Mucosa of descending colon (tissue), 3 donors: ENCODE measurements at regions not wholly inside any gene's neighbourhood (a gene's known extent, or its start where the extent isn't known, plus 50 kb on each side); places are given as distances from the start of the nearest gene placed in this dataset.

ENCODE experiments used
- ATAC-seq: fragments of 200-7000 bp; cut with Tn5 transposase; one replicate; pipeline ENCODE4 v1.9.1; 2020; ENCODE audit warnings: mild to moderate bottlenecking, moderate library complexity
- DNase-seq, 3 donors: peaks; one replicate each; pipeline ENCODE4 v3.0.0-alpha.2; 2020
- H3K36me3 ChIP-seq: fragments of 200-600 bp; one replicate; pipeline ENCODE4 v1.8.0; 2021; ENCODE audit warnings: low read depth, mild to moderate bottlenecking
- H3K4me1 ChIP-seq: fragments of 200-600 bp; one replicate; pipeline ENCODE4 v1.8.0; 2021; ENCODE audit warnings: low read depth, mild to moderate bottlenecking
- H3K4me3 ChIP-seq: fragments of 200-600 bp; one replicate; pipeline ENCODE4 v1.8.0; 2021; ENCODE audit warnings: mild to moderate bottlenecking
- H3K9me3 ChIP-seq: fragments of 200-600 bp; one replicate; pipeline ENCODE4 v1.8.0; 2021; ENCODE audit warnings: mild to moderate bottlenecking
- intact Hi-C, 2 donors: fragments of 100-400 bp; cut with DNase I in 1 of 2; cut with micrococcal nuclease in 1 of 2; formaldehyde crosslinking; loops; one replicate each; pipeline versions ENCODE4 v1.11.0 to v1.11.1; 2022; cut with DNase I, micrococcal nuclease
- TF ChIP-seq, protein P1 (sequence below): fragments of 200-600 bp; IDR thresholded peaks from one replicate; pipeline ENCODE4 v1.8.0; 2022; ENCODE audit warnings: antibody characterized with exemption, mild to moderate bottlenecking
- donor health status: DM: no; HTN: no; CAD: no; lungs with moderate emphysema.
- donor health status: DM: no; HTN: no; CAD: no.
- donor health status: DM: no; HTN: yes; CAD: no.

DNA sequence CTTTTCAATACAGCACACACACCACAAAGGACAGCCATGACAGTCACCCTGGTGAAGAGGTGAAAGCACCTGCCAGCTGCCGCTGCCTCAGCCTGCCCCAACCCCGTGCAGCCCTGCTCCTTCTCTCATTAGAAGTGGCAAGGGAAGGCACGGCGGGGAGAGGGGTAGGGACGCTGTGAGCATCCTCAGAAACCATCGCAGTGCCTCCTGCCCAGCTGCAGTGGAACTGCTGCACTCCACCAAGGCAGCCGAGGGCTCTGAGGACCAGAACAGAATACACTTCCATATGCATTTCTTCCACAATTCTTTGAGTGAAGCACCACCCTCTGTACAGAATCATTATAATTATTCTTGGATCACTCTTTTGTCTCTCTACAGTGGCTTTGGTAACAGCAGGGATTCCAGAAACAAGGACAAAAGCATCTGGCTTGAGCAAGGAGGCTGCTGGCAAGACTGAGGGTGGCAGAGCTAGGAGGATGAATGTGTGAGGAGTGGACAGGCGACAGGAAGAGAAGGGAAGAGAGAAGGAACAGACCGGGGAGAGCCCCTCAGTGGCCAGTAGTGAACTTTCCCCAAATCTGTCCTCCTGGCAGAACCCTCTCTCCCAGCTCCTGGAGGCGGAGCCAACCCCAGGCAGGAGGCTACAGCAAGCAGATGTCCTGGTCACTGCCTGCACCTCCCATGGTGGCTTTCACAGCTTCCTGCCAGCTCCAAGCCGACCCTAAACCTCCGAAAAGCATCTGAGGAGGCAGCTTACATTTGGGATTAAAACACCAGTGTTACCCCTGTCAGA, 73.2 kb downstream of the MTNR1A start:
- no peaks in the 10 kb centered on the region for H3K4me1 ChIP-seq
- intact Hi-C loops = no loop called here
- H3K4me3 ChIP-seq = no peak overlapping the region
- ATAC-seq = no peak
- DNase-seq = no peak
- TF ChIP-seq, protein P1, sequence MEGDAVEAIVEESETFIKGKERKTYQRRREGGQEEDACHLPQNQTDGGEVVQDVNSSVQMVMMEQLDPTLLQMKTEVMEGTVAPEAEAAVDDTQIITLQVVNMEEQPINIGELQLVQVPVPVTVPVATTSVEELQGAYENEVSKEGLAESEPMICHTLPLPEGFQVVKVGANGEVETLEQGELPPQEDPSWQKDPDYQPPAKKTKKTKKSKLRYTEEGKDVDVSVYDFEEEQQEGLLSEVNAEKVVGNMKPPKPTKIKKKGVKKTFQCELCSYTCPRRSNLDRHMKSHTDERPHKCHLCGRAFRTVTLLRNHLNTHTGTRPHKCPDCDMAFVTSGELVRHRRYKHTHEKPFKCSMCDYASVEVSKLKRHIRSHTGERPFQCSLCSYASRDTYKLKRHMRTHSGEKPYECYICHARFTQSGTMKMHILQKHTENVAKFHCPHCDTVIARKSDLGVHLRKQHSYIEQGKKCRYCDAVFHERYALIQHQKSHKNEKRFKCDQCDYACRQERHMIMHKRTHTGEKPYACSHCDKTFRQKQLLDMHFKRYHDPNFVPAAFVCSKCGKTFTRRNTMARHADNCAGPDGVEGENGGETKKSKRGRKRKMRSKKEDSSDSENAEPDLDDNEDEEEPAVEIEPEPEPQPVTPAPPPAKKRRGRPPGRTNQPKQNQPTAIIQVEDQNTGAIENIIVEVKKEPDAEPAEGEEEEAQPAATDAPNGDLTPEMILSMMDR = no peak
- no peaks in the 10 kb centered on the region for H3K9me3 ChIP-seq
- no peaks in the 10 kb centered on the region for H3K36me3 ChIP-seq

- peaks cover 2% of the 10 kb centered on the region for H3K4me1 ChIP-seq
- TF ChIP-seq, protein P1 = no peak
- H3K9me3 ChIP-seq = no peaks in the 10 kb centered on the region
- no peak for DNase-seq
- intact Hi-C loops = no loop called here
- no peak for ATAC-seq
- no peak overlapping the region for H3K4me3 ChIP-seq
- H3K36me3 ChIP-seq = no peaks in the 10 kb centered on the region
Measured at GRCh38 chr4:186475202-186475601, 80.2 kb downstream of the MTNR1A start.

DNA sequence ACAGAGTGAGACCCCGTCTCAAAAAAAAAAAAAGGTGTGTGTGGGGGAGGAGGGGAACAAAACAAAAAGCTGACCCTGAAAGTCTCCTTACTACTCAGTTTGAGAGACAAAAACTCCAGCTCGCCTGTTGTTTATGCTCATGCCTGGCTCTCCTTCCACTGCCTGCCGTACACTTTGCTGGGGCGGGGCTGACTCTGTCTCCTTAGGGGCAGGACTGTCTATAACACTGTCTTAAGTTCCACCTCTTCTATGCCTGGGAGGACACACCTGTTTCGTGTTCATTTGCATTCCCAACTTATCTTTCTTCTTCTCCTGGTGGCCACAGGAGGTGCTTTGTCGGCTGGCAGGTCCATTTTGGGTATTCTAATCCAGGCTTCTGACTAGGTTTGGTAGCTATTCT, 81.4 kb downstream of the MTNR1A start:
- intact Hi-C loops = no loop called here
- H3K4me3 ChIP-seq = no peak overlapping the region
- H3K9me3 ChIP-seq = no peaks in the 10 kb centered on the region
- ATAC-seq (peak; percentile 85), DNase-seq (peak in 2 of 3 donors; percentile 38 to 47)
- H3K4me1 ChIP-seq = peaks cover 2% of the 10 kb centered on the region
- TF ChIP-seq, protein P1 = no peak
- H3K36me3 ChIP-seq = no peaks in the 10 kb centered on the region

DNA sequence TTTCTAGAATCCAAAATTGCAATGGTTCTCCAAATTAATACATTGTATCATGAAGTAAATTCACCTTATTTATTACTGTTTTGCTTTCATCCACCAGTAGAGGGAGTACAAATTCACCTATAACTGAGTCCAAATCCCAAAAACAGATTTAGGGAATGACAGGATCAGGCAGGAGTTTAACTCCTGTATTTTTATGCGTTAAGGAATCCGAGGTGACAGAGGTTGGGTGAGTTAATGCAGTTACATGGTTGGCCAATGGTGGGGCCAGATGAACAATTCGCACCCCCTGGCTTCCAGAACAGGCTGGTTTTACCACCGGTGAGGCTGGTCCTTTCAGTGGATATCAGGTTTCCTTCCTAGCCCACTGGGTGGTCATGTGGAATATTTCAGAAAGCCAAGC, 82.4 kb downstream of the MTNR1A start:
- no peaks in the 10 kb centered on the region for H3K36me3 ChIP-seq
- intact Hi-C loops = no loop called here
- DNase-seq (no peak), ATAC-seq (peak; percentile 40)
- TF ChIP-seq, protein P1 = no peak
- H3K4me3 ChIP-seq = no peak overlapping the region
- peaks cover 2% of the 10 kb centered on the region for H3K4me1 ChIP-seq
- no peaks in the 10 kb centered on the region for H3K9me3 ChIP-seq

GRCh38 chr4:186471441-186471840, 83.9 kb downstream of the MTNR1A start:
- DNase-seq (no peak), ATAC-seq (no peak)
- TF ChIP-seq, protein P1 = no peak
- Histone ChIP-seq H3K4me1 (peaks cover 2% of the 10 kb centered on the region), H3K4me3 (no peak overlapping the region), H3K36me3 (no peaks in the 10 kb centered on the region), H3K9me3 (no peaks in the 10 kb centered on the region)
- intact Hi-C loops = no loop called here
